ENCODE measurements at regions not wholly inside any gene's neighbourhood (a gene's known extent, or its start where the extent isn't known, plus 50 kb on each side); places are given as distances from the start of the nearest gene placed in this dataset.

DNA sequence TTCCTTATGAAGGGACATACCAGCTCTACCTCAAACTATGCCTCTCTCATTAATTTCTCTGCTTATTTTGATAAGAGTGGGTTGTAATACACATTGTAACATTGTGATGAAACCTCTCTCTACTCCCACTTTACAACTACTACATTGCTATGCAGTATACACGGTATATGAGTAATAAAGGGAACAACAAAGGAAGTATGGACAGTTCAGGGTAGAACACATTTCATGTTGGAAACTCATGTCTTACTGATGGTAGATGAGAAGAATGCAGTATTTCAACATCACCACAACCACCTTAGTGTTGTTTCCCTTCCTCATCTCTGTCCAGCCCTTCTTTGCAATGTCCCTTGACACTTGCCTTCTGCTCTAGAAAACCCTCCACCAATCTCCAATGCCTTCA is 515.9 kb upstream of the CELF4 start:
- no peak overlapping the region for H3K27ac ChIP-seq
- H3K9me3 ChIP-seq = no peaks in the 10 kb centered on the region
- H3K36me3 ChIP-seq = no peaks in the 10 kb centered on the region
- intact Hi-C loops (cut with DNase I; ENCODE audit: low total_unique reads) = no loop called here
- H3K27me3 ChIP-seq = no peaks in the 10 kb centered on the region
- TF ChIP-seq POLR2AphosphoS5 (IDR thresholded peaks at IDR 0.05) (no peak), POLR2A (IDR thresholded peaks at IDR 0.05) (no peak)
- TF ChIP-seq, protein P1, sequence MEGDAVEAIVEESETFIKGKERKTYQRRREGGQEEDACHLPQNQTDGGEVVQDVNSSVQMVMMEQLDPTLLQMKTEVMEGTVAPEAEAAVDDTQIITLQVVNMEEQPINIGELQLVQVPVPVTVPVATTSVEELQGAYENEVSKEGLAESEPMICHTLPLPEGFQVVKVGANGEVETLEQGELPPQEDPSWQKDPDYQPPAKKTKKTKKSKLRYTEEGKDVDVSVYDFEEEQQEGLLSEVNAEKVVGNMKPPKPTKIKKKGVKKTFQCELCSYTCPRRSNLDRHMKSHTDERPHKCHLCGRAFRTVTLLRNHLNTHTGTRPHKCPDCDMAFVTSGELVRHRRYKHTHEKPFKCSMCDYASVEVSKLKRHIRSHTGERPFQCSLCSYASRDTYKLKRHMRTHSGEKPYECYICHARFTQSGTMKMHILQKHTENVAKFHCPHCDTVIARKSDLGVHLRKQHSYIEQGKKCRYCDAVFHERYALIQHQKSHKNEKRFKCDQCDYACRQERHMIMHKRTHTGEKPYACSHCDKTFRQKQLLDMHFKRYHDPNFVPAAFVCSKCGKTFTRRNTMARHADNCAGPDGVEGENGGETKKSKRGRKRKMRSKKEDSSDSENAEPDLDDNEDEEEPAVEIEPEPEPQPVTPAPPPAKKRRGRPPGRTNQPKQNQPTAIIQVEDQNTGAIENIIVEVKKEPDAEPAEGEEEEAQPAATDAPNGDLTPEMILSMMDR (IDR thresholded peaks at IDR 0.05) = no peak
- H3K4me3 ChIP-seq = no peak overlapping the region
- no peak for DNase-seq (ENCODE audit: low spot score in 2 of 2)
- no peaks in the 10 kb centered on the region for H3K4me1 ChIP-seq

DNA sequence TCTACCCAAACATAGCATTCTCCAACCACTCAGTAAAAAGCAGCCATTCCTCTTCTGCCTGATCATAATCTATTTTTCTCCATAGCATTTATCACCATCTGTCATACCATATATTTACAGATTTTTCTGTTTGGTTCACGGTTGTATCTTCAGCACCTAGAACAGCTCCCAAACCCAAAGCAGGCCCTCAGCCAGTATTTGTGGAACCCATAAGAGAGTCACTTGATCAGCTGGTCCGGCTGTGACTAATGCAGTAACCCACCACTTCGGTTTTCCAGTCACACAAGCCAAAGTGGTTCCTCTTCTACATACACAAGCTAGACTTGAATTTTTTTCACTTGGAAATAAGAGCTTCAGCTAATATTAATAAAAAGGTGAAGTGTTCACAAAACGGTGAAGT is 511.6 kb upstream of the CELF4 start:
- H3K4me3 ChIP-seq = no peak overlapping the region
- TF ChIP-seq POLR2AphosphoS5 (IDR thresholded peaks at IDR 0.05) = no peak
- TF ChIP-seq POLR2A (IDR thresholded peaks at IDR 0.05) = no peak
- TF ChIP-seq, protein P1 (IDR thresholded peaks at IDR 0.05) = no peak
- H3K9me3 ChIP-seq = no peaks in the 10 kb centered on the region
- intact Hi-C loops (cut with DNase I; ENCODE audit: low total_unique reads) = no loop called here
- H3K27me3 ChIP-seq = no peaks in the 10 kb centered on the region
- no peaks in the 10 kb centered on the region for H3K4me1 ChIP-seq
- no peaks in the 10 kb centered on the region for H3K36me3 ChIP-seq
- DNase-seq (ENCODE audit: low spot score in 2 of 2) = no peak
- no peak overlapping the region for H3K27ac ChIP-seq

DNA sequence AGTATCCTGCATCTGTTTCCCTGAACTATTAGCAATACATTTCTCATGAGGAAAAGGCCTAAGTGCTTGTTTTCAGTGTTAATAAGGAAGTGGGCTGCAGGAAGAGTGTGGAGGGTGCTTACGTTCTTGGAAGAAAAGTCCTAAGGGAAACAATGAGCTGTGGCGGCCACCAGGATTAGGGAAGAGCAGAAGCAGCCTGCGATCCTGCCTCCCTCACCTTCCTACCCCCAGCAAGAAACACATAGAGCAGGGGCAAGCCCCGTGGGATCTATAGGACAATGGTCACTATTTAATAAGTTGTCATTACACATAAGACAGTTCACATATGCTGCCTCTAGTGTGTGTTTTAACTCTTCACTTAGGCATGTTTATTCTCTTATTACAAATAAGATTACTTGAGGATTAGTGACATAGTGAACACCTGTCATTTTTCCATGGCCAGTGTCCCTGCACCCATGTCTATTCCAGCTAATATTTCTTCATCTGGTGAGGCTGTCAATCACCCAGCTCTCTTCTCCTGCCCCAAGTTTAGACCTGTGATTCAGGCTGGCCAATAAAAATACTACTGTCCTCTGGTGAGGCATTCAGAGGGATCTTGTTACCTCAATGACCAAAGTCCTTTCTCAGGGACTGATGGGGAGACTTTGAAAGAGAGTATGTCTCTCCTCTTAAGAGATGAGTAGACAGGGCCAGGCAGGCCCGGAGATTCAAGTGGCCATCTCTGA is 510.9 kb upstream of the CELF4 start:
- H3K4me3 ChIP-seq = no peak overlapping the region
- H3K27ac ChIP-seq = no peak overlapping the region
- DNase-seq (ENCODE audit: low spot score in 2 of 2) = no peak
- no peaks in the 10 kb centered on the region for H3K4me1 ChIP-seq
- no peaks in the 10 kb centered on the region for H3K27me3 ChIP-seq
- TF ChIP-seq, protein P1 (IDR thresholded peaks at IDR 0.05) = no peak
- TF ChIP-seq POLR2AphosphoS5 (IDR thresholded peaks at IDR 0.05) (no peak), POLR2A (IDR thresholded peaks at IDR 0.05) (no peak)
- no peaks in the 10 kb centered on the region for H3K9me3 ChIP-seq
- H3K36me3 ChIP-seq = no peaks in the 10 kb centered on the region
- intact Hi-C loops (cut with DNase I; ENCODE audit: low total_unique reads) = no loop called here

DNA sequence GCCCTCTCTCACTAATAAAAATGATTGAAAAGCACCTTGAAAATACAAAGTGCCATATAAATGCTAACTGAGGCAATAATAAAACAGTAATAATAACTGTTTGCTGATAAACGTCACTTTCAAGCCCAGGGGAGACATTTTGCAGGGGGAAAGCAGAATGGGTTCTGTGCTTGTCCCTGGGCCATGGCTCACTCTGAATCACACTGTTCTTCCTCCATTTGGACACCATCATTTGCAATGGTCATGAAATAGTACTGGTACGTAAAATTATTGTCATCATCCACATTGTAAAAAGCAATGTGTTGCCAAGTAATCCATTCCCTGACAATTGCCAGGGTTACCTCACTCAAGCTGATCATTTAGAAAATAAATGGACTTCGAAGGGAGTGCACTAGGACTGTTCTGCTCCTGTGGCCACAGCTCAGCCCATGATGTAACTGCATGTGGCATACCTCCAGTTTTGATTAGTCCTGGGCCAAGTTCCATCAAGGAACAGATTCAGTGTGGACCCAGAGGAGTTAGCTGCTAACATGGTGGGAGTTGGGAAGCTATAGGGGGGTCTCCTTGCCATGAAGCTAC is 508.8 kb upstream of the CELF4 start:
- H3K27ac ChIP-seq = no peak overlapping the region
- intact Hi-C loops (cut with DNase I; ENCODE audit: low total_unique reads) = no loop called here
- TF ChIP-seq POLR2AphosphoS5 (IDR thresholded peaks at IDR 0.05) (no peak), POLR2A (IDR thresholded peaks at IDR 0.05) (no peak)
- TF ChIP-seq, protein P1 (IDR thresholded peaks at IDR 0.05) = no peak
- no peak for DNase-seq (ENCODE audit: low spot score in 2 of 2)
- H3K4me1 ChIP-seq = no peaks in the 10 kb centered on the region
- H3K4me3 ChIP-seq = no peak overlapping the region
- H3K27me3 ChIP-seq = no peaks in the 10 kb centered on the region
- no peaks in the 10 kb centered on the region for H3K9me3 ChIP-seq
- no peaks in the 10 kb centered on the region for H3K36me3 ChIP-seq

DNA sequence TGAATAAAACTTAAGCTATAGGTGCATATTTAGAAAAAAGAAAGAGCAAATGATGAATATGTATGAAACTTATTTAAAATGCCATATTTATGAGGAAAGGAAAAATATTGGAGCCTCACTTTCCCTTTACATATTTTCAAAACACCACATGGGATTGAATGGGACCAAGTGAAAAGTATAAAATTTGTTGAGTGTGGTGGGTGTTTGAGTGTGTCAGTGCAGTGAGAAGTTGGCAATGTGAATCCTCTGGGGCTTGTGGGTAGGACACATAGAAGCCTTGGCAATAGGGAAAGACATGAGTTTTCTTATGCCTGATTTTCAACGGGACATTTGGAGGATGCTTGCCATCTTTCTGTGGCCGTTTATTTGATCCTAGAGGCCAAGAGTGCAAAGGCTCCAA is 502.2 kb upstream of the CELF4 start:
- intact Hi-C loops (cut with DNase I; ENCODE audit: low total_unique reads) = no loop called here
- no peak for DNase-seq (ENCODE audit: low spot score in 2 of 2)
- TF ChIP-seq POLR2AphosphoS5 (IDR thresholded peaks at IDR 0.05) = no peak
- no peak for TF ChIP-seq POLR2A (IDR thresholded peaks at IDR 0.05)
- TF ChIP-seq, protein P1 (IDR thresholded peaks at IDR 0.05) = no peak
- no peak overlapping the region for H3K4me3 ChIP-seq
- H3K9me3 ChIP-seq = no peaks in the 10 kb centered on the region
- no peak overlapping the region for H3K27ac ChIP-seq
- no peaks in the 10 kb centered on the region for H3K4me1 ChIP-seq
- no peaks in the 10 kb centered on the region for H3K36me3 ChIP-seq
- H3K27me3 ChIP-seq = no peaks in the 10 kb centered on the region
